ENCODE measurements at regions not wholly inside any gene's neighbourhood (a gene's known extent, or its start where the extent isn't known, plus 50 kb on each side); places are given as distances from the start of the nearest gene placed in this dataset.
"Not testable (repeated sequence)": the region's sequence is repeated elsewhere in the genome, so short reads cannot be mapped to it uniquely, and the experiment has no call there.

DNA sequence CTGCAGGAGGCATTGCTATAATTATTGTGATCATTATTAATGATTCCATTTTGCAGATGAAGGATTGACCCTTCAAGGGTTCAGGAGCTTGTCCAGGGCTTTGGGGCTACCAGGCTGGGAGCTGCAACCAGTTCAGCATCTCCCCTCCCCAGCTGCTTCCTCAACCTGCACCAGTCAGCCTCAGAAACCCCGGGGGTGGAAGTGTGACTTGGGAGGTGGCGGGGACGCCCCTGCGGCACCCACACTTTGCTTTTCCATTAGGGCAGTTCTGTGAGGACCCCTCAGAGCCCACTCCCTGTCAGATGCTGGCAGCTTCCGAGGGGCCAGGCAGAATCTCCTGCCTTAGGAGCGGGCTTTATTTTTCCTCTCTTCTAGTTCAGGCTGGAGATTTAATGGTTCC lies 85.6 kb downstream of the OLFM1 start:
- ATAC-seq (no peak), DNase-seq (no peak)
- intact Hi-C loops (cut with micrococcal nuclease) = no loop called here

DNA sequence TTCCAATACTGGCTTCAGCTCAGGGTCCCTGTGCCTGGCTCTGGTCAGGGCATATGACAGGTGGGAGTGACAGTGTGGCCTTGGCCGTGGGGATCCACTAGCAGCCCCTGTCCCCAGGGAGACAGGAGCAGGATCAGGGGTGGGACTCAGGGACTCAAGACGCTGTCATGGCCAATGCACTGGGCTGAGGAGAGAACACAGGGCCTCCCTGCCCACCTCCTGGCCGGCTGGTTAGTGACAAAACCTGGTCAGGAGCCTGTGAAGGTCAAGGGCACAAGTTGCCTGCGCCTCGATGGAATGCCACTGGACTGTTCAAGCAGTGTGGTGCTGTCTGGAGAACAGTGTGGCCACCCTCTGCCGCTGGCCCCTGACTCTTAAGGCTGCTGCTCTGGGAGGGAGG lies 86.8 kb downstream of the OLFM1 start:
- ATAC-seq (no peak), DNase-seq (no peak)
- intact Hi-C loops (cut with micrococcal nuclease) = no loop called here

DNA sequence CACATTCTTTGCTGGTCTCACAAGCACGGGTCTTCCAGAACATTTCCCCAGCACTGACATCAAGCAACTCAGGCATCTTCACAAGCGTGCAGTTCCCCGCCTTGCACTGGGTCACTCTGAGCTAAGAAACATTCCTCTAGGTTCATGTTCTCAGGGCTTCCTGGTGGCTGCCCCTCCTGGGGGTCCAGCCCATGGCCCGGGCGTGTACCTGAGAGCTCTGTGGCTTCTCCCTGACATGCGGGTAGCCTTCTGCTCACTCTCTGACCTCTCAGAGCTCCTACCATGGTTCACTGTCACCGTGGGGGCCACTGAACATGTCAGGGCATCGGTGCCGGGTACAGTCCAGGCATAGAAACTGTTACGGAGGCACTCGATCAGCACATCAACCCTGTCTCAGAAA lies 87.5 kb downstream of the OLFM1 start:
- ATAC-seq (no peak), DNase-seq (no peak)
- intact Hi-C loops (cut with micrococcal nuclease) = no loop called here

DNA sequence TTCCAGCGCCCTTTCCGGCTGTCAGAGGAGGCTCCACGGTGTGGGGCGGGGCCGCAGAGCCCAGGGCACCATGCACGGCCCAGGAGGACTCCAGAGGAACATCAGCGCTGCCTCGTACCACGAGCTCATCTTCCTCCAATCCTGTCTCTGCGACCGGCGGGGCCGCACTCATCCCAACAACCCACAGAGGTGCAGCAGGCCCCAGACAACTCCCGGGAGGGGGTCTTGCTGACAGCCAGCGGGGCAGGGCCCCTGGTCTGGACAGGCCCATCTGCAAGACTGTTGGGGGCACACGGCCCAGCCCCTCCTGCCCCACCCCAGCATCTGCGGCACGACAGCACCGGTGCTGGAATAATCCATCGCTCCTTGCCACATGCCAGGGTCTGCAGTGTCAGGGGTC lies 88.8 kb downstream of the OLFM1 start:
- intact Hi-C loops (cut with micrococcal nuclease) = no loop called here
- ATAC-seq (no peak), DNase-seq (no peak)

DNA sequence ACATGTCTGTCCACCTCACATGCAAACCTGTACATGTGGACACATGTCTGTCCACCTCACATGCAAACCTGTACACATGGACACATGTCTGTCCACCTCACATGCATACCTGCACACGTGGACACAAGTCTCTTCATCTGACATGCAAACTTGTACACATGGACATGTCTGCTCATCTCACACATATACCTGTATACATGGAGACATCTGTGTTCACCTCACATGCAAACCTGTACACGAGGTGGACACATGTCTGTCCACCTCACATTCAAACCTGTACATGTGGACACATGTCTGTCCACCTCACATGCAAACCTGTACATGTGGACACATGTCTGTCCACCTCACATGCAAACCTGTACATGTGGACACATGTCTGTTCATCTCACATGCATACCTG lies 90.1 kb downstream of the OLFM1 start:
- intact Hi-C loops (cut with micrococcal nuclease); ATAC-seq; DNase-seq: not testable (repeated sequence)

DNA sequence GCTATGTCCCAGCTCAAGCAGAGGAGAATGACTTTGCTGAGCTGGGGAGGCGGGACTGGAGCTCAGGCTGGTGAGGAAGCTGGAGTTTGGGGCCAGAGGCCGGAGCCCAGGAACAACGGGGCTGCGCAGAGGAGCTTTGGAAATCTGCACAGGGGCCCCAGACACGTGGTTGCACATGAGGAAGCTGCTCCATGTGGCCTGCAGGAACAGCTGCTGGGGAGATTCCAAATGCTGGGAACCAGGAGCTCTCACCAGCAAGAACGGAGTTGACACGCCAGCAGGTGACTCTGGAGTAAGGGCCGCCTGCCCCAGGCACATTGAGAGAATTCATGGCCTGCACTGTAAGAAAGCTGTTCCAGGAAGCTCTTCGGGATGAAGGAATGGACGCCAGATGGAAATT lies 91.0 kb downstream of the OLFM1 start:
- intact Hi-C loops (cut with micrococcal nuclease) = no loop called here
- ATAC-seq = no peak
- no peak for DNase-seq

DNA sequence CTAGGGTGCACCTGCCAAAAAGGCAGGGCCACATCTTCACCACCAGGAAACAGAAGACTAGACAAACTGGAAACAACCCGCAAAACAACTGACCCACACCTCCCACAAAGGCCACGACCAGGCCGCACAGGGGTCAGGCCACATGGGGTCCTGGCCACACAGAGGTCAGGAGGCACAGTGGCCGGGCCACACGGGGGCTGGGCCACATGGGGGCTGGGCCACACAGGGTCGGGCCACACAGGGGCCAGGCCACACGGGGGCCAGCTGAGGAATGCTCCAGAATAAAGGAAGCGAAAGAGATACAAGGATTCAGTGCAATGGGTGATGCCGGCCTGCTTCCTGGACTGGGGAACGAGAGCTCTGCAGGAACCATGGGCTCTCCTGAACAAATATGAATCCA lies 91.6 kb downstream of the OLFM1 start:
- no peak for ATAC-seq

DNA sequence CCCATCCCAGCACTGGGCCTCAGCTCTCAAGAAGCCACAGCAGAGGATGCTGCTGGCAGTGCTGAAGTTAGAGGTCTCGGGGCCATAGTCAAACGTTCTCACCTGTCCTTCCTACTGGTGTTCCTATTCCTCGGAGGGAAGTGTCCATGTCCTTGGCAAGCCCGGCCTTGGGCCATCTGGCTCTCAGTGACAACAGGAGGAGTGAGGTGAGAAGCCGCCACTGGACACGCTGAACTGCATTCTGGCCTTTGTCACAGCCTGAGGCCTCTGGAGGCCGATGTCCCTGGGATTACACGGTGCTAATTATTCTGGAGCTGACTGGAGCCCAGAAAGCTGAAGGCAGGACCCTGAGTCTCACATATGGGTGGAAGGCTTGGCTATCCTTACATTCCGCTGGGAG lies 92.5 kb downstream of the OLFM1 start:
- ATAC-seq = no peak
- intact Hi-C loops (cut with micrococcal nuclease) = no loop called here
- no peak for DNase-seq

More for the DNA sequence above, 91.6 kb downstream of the OLFM1 start:
- intact Hi-C loops (cut with micrococcal nuclease) = no loop called here
- DNase-seq = no peak

DNA sequence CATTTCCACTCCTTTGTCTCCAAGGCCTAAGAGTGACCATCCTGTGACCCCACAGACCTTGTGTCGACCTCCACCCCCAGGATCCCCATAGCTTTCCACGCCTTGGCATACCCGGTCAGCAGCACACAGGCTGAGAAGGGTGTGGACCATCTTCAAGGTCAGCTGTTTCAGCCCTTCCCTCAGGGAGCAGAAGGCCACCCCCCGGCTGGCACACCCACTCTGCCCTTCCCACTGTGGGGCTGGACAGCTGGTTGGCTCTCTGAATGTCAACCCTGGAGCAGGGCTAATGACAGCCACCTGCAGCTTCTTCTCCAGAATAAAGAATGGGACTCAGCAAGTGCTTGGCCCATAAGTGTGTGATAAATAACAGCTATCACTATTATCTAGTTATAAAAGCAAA lies 93.1 kb downstream of the OLFM1 start:
- DNase-seq = no peak
- intact Hi-C loops (cut with micrococcal nuclease) = no loop called here
- ATAC-seq = no peak

DNA sequence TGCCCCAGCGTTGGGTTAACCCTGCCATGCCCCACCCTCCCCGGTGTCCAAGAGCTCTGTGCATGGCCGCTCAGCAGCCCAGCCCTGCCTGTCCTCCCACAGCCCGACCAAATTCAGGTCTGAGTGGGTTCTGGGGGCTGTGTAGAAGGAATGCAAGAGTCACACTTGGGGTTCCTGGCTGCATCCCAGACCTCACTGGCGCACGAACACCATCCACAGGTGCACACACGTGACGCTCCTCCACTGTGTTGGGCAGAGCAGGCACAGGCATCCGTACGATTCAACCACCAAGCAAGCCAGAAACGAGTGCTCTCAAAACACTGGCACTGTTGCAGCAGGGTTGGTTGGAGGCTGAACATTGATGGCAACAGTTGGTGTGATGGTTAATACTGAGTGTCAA lies 93.9 kb downstream of the OLFM1 start:
- intact Hi-C loops (cut with micrococcal nuclease) = no loop called here
- DNase-seq (no peak), ATAC-seq (no peak)

DNA sequence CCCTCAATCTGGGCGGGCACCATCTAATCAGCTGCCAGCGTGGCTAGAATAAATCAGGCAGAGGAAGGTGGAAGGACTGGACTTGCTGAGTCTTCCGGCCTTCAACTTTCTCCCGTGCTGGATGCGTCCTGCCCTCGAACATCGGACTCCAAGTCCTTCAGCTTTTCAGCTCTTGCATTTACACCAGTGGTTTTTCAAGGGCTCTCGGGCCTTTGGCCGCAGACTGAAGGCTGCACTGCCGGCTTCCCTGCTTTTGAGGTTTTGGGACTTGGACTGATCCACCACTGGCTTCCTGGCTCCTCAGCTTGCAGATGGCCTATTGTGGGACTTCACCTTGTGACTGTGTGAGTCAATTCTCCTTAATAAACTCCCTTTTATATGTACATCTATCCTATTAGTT lies 94.4 kb downstream of the OLFM1 start:
- DNase-seq = not testable (repeated sequence)

DNA sequence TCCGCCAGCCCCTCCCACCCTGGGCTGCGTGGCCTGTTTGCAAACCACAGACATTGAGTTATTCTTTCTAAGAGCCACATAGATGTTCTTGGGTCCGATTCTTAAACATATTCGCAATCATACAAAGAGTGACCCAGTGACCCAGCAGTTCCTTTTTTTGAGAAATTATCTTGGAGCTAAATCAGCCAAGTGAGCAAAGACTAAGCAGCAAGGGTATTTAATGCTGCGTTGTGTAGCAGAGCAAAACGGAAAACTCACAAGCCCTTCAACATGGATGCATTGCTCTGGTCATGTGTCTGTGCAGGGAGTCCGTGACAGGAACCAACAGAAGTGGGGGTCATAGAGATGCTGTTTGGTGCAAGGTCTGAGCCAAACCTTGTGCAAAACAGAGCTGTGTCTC lies 95.6 kb downstream of the OLFM1 start:
- ATAC-seq (no peak), DNase-seq (no peak)
- intact Hi-C loops (cut with micrococcal nuclease) = no loop called here

More for the DNA sequence above, 94.4 kb downstream of the OLFM1 start:
- intact Hi-C loops (cut with micrococcal nuclease); ATAC-seq: not testable (repeated sequence)

DNA sequence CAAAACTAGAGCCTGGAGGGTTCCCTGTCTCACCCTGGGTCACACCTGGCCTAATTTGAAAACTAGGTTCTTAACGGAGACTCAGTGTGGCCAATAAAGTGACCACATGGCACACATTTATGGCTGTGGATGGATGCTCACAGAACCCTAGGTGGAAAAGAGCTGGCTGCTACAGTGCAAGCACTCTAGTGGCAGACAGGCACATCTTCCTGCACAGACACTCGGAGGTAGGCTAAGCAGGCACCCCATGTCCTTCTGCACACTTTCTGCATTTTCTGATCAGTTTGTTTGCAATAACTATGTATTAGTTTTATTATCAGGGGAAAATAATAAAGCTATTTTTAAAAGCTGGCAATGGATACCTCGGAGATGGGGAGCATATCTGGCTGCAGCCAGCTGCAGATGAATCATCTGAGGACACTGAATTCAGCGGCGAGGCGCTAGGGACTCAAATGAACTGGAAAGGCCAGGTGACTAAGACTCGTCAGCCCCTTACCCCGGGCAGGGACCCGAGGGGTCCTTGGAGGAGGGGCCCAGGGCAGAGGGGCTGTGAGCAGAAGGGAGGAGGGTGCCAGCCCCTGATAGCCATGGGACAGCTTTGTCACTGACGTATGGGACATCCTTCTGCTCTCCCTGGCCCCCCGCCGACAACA lies 96.2 kb downstream of the OLFM1 start:
- DNase-seq (no peak), ATAC-seq (no peak)

DNA sequence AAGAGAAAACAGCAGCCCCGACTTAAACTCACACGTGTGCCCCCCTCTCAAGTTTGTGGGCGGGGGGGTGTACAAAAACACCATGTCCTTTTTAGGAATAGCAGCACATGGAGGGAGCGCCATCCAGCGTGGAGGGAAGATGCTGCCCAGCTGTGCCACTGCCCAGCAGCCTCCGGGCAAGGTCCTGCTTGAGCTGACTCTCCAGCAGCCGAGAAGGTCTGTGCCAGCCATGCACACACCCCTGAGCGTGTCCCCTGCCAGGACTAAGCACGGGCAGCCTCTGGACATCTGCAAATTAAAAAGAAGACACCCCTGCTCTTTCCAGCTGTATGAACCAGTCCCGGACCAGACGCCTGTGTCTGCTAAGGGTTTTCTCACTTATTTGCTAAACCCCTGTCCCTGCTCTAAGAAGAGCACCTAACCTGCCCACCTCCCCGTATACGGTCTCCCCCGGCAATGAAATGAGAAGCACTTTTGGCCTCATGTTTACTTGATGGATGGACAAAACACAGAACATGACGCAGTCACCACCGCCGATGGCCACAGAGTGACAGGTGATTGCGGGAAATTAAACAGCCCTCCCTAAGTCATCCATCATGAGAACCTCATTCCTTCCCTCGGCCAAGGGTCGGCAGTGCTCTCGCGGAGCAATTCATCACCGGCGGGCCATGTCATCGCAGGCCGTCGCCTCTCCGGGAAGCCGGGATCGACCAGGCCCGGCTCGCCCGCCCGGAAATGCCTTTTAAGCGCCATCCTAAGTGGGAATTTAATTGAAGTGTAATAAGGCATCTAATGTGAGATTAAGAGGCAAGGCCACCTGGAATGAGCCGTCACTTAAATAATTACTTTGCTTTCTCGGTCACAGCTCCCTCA lies 96.9 kb downstream of the OLFM1 start:
- intact Hi-C loops (cut with micrococcal nuclease) = no loop called here
- ATAC-seq (no peak), DNase-seq (no peak)

More for the DNA sequence above, 96.2 kb downstream of the OLFM1 start:
- intact Hi-C loops (cut with micrococcal nuclease) = no loop called here

DNA sequence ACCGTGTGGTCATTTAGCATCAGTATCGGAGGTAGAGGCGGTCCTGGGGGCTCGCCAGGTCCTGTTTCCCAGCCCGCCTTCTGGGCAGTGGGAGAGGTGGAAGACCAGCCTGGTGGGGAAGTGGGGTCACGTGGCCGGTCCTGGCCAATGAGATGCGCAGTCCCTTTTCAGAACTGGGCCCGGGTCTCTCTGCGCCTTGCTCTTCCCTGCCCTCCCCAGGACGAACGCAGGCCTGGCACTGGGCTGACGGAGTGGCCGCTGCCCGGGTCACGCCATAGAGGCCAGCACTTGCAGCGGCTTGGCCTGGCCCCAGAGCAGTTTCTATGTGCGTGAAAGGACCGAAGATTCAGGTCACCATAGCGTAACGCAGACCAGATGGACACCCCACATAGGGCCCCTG lies 97.6 kb downstream of the OLFM1 start:
- DNase-seq = no peak
- ATAC-seq = no peak
- intact Hi-C loops (cut with micrococcal nuclease) = no loop called here

DNA sequence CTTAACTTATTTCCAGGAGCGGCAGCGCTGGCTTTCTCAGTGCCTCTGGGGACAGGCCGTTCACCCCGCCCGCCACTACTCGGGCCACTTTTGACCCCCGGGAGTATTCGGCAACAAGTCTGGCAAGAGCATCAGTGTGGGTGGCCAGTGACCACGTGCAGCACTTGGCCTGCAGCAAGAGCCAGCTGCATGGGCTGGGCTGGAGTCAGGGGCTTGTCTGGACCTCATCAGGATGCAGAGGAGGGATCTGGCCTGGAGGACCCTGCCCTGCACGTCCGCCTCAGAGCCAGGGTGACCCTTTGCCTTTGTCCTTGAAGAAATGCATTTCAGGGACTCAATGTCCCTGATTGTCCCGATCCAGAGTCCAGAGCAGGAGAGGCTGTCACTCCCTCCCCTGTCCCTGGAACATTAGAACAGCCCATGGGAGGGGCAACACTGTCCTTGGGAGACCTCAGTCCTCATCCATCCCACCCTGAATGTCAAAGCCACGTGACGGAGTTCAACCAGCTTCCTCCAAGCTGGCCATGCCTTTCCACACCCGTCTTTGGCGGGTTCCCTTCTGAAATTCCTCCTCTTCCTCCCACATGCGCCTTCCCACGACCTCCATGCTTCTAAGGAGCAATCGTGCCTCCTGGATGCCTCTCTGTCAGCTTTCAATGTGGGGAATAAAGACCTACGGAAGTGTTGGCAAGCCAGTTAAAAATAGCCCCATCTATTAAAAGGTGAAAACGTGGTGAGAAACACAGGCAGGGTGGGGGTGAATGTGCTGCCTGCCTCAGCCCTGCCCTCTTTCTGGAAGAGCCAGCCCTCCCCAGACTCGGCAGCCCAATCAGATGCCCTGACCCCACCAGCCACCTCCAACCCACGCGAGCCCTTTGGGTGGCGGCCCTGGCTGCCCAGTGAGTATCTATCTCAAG lies 99.0 kb downstream of the OLFM1 start:
- peak; percentile 73 for ATAC-seq
- intact Hi-C loops (cut with micrococcal nuclease) = no loop called here
- DNase-seq = peak; percentile 48

DNA sequence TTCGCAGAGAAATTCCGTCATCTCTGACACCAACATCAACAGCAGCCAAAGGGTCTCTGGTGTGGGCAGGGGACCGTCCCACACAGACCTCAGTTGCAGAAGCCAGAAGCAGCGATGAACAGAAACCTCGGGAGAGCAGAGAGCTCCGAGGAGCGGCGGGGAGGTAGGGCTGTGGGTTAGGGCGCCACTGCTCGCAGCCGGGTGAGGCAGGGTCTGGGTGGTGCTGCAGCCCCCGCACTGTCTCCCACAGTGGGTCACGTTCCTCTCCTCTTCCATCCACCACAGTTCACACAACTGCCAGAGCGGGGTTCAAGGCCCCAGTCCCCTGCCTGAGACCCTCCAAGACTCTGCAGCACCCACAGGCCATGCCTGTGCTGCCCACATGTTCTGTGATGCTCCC lies 99.9 kb downstream of the OLFM1 start:
- intact Hi-C loops (cut with micrococcal nuclease) = no loop called here
- ATAC-seq = no peak
- DNase-seq = no peak

DNA sequence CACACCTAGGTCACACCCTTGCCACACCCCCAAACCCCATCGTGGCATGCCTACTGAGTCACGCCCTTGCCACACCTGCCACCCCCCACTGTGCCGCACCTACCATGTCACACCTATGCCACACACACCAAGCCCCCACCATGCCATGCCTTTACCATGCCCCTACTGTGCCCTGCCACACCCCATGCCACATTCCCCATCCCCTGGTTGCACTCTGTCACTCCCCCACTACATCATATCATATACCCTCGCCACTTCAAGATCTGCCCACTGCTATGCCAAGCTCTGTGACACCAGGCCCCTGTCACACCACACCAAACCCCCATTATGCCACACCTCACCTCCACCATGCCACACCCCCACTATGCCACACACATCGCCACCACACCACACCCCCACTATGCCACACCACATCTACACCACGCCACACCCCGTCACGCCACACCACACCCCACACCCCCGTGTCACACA lies 101.2 kb downstream of the OLFM1 start:
- DNase-seq (no peak), ATAC-seq (no peak)
- intact Hi-C loops (cut with micrococcal nuclease) = no loop called here

DNA sequence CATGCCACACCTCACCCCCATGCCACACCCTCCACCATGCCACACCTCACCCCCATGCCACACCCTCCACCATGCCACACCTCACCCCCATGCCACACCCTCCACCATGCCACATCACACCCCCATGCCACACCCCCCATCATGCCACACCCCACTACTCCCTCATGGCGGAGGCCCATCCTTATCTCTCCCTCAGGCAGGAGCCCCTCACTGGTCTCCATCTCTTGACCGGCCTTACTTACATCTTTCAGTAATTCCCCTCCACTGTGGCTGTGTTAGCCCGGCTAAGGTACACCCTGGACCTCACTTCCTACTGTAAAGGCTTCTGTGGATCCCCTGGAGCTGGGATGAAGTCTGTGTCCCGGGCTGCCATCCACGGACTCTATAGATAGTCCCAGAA lies 102.0 kb downstream of the OLFM1 start:
- ATAC-seq (no peak), DNase-seq (no peak)
- intact Hi-C loops (cut with micrococcal nuclease) = no loop called here

All from left ventricle myocardium superior (tissue), 1 donor.